Neuron (in vitro differentiated cells): ENCODE measurements at regions not wholly inside any gene's neighbourhood (a gene's known extent, or its start where the extent isn't known, plus 50 kb on each side); places are given as distances from the start of the nearest gene placed in this dataset.
"Not testable (repeated sequence)": the region's sequence is repeated elsewhere in the genome, so short reads cannot be mapped to it uniquely, and the experiment has no call there.

ENCODE experiments used
- H2AFZ ChIP-seq: one replicate; pipeline ENCODE4 v1.6.1; 2013; ENCODE audit warnings: low read depth, mild to moderate bottlenecking, inconsistent platforms, low read length, moderate library complexity
- H3K27me3 ChIP-seq: one replicate; pipeline ENCODE4 v1.6.1; 2013; ENCODE audit warnings: low read length; ENCODE audit not compliant: insufficient read depth
- H3K36me3 ChIP-seq: one replicate; pipeline ENCODE4 v1.6.1; 2013; ENCODE audit warnings: low read length; ENCODE audit not compliant: insufficient read depth
- H3K4me1 ChIP-seq: one replicate; pipeline ENCODE4 v1.6.1; 2013; ENCODE audit warnings: low read length; ENCODE audit not compliant: insufficient read depth
- H3K4me3 ChIP-seq: 2 replicates; pipeline ENCODE4 v1.5.1; 2013; ENCODE audit warnings: mild to moderate bottlenecking, low read length, moderate library complexity
- H3K9me3 ChIP-seq: one replicate; pipeline ENCODE4 v1.6.1; 2013; ENCODE audit warnings: low read length

DNA sequence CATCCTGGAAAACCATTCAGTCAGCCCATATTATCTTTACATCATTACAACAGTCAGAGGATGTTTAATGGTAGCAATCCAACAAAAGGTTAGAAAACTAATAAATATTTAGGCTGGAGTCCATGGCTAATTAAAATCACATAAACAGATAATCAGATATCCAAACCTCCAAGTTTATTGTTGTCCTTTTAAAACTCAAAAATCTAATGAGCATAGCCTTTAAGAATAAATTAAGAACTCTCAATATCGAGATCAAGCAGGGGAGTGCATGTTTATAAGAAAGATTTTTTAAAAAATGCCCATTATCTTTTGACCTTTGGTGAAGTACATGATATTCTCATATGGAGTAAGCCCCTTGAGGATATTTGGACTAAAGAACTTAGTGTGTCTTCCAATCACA, 842.9 kb upstream of the SEMA6A start:
- H3K4me1 ChIP-seq = no peaks in the 10 kb centered on the region
- no peak overlapping the region for H3K4me3 ChIP-seq
- no peaks in the 10 kb centered on the region for H3K36me3 ChIP-seq

GRCh38 chr5:117414926-117415325, 840.3 kb upstream of the SEMA6A start:
- H3K4me1 ChIP-seq = no peaks in the 10 kb centered on the region

More for the DNA sequence above, 842.9 kb upstream of the SEMA6A start:
- Histone ChIP-seq H3K9me3 (no peaks in the 10 kb centered on the region), H2AFZ (no peak overlapping the region), H3K27me3 (no peaks in the 10 kb centered on the region)

DNA sequence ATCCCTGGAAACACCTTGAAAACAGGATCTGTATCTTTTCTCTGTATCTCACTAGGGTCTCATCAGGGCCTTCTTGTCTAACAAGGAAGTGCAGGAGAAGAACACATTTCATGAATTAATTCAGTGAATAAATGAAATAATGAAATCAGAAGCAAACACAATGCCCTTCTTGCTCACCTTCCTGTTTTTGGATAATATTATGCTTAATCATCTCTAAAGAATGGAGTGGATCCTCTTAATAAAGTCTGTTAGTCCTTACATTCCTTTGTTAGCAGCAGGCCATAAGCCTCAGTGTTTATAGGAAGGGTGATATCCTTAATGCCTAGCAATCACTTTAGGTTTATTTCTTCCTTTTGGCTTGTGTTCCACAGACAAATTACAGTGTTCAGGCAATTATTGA, 837.1 kb upstream of the SEMA6A start:
- no peak overlapping the region for H3K4me3 ChIP-seq
- H2AFZ ChIP-seq = no peak overlapping the region
- no peaks in the 10 kb centered on the region for H3K27me3 ChIP-seq
- no peaks in the 10 kb centered on the region for H3K4me1 ChIP-seq
- H3K36me3 ChIP-seq = no peaks in the 10 kb centered on the region
- no peaks in the 10 kb centered on the region for H3K9me3 ChIP-seq

More at GRCh38 chr5:117414926-117415325, 840.3 kb upstream of the SEMA6A start:
- Histone ChIP-seq H2AFZ (no peak overlapping the region), H3K9me3 (no peaks in the 10 kb centered on the region), H3K4me3 (no peak overlapping the region), H3K27me3 (no peaks in the 10 kb centered on the region), H3K36me3 (no peaks in the 10 kb centered on the region)

DNA sequence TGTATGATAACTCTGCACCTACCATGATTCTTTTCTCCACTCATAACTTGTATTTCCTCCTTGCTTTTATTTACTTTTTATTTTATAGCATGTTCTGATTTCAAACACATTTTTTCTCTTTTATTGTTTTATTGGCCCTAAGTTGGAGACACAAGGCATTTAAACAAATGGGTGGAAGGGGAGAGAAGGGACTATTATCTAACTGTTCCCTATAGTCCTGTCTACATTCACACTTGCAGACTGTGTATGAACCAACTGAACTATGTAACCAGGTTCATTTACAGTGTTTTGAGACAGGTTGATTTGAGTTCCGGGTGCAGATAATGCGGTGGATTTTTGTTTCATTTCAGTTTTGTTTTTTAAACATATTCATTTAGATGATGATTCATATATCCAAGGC, 830.6 kb upstream of the SEMA6A start:
- no peaks in the 10 kb centered on the region for H3K9me3 ChIP-seq
- no peaks in the 10 kb centered on the region for H3K36me3 ChIP-seq
- H3K4me1 ChIP-seq = no peaks in the 10 kb centered on the region
- H3K27me3 ChIP-seq = no peaks in the 10 kb centered on the region
- no peak overlapping the region for H3K4me3 ChIP-seq
- no peak overlapping the region for H2AFZ ChIP-seq

DNA sequence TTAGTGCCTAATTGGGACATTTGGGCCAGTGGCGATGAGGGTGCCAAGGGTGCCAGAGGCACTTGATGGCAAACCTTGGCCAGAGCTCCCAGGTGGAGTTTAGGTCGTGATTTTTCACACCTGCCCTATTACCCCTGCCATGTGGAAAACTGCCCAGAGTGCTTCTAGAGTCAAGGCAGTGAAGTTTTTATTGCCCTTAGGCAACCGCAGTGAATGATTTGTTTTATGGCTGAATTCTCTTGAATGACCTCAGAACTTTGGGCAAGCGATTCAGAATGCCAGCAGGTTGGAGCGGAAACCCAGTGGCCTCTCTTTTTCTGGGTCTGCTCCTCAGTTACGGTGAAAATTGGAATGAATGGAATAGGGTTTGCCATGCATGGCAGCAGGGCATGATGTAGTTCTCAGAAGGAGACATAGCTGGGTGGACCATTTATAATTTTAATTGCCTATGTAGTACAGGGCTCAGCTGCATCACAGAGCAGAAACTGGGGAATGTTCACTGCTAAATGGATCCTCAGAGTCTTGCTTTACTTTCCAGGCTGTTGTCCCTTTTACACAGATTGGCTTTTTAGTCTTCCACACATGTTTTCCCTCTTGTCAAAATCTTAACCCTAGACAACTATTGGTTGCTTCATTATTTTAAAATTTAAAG, 820.0 kb upstream of the SEMA6A start:
- H2AFZ ChIP-seq = no peak overlapping the region
- H3K4me3 ChIP-seq = no peak overlapping the region
- no peaks in the 10 kb centered on the region for H3K27me3 ChIP-seq
- no peaks in the 10 kb centered on the region for H3K9me3 ChIP-seq
- H3K36me3 ChIP-seq = no peaks in the 10 kb centered on the region
- H3K4me1 ChIP-seq = no peaks in the 10 kb centered on the region

DNA sequence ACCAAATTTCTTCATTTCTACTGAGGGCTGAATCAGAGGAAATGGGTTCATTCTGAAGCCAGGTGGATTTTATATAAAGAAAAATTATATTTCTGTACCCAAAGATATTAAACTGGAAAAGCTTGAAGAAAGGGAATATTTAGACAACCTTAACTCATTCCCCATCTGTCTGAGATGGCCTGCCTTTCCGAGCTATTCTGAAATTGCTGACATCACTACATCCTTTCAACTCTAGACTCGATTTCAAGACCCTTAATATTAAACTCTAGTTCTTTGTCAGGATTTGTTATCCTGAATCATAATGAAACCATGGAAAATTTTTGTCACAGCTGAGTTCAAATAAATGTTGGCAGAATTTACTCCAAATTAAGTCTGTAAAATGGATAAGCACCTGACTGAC, 818.5 kb upstream of the SEMA6A start:
- Histone ChIP-seq H3K4me1 (no peaks in the 10 kb centered on the region), H2AFZ (no peak overlapping the region), H3K36me3 (no peaks in the 10 kb centered on the region), H3K4me3 (no peak overlapping the region), H3K9me3 (no peaks in the 10 kb centered on the region), H3K27me3 (no peaks in the 10 kb centered on the region)

GRCh38 chr5:117380316-117380715, 805.7 kb upstream of the SEMA6A start:
- no peak overlapping the region for H2AFZ ChIP-seq
- no peaks in the 10 kb centered on the region for H3K4me1 ChIP-seq
- H3K36me3 ChIP-seq = no peaks in the 10 kb centered on the region
- no peaks in the 10 kb centered on the region for H3K27me3 ChIP-seq
- H3K9me3 ChIP-seq = peaks cover 2% of the 10 kb centered on the region
- H3K4me3 ChIP-seq = no peak overlapping the region

- H3K4me1 ChIP-seq = no peaks in the 10 kb centered on the region
- H3K4me3 ChIP-seq = no peak overlapping the region
- H3K27me3 ChIP-seq = no peaks in the 10 kb centered on the region
- no peaks in the 10 kb centered on the region for H3K9me3 ChIP-seq
- no peak overlapping the region for H2AFZ ChIP-seq
- H3K36me3 ChIP-seq = no peaks in the 10 kb centered on the region
These were observed 804.9 kb upstream of the SEMA6A start for GRCh38 chr5:117379521-117379920.

DNA sequence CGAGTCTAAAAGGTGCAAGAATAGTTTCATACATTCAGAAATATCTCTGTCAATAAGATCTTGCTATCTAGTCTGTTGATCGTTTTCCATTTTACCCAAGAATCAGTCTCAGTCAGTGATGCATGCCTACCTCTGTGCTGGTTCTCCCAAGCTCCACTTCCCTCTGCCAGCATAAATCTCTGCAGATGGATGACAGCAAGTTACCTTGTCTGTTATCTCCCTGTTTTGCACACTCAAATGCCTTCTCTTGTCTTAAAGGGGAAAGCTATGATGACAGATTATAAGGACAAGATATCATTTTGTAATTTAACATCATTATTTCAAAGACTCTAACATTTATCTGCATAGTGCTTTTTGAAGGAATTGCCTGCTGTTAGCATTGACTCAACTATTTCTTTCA, 802.1 kb upstream of the SEMA6A start:
- Histone ChIP-seq H3K4me3 (no peak overlapping the region), H2AFZ (no peak overlapping the region), H3K9me3 (no peaks in the 10 kb centered on the region), H3K27me3 (no peaks in the 10 kb centered on the region), H3K36me3 (no peaks in the 10 kb centered on the region), H3K4me1 (no peaks in the 10 kb centered on the region)

- H3K36me3 ChIP-seq = no peaks in the 10 kb centered on the region
- no peaks in the 10 kb centered on the region for H3K27me3 ChIP-seq
- H3K4me3 ChIP-seq = no peak overlapping the region
- no peak overlapping the region for H2AFZ ChIP-seq
- peaks cover 3% of the 10 kb centered on the region for H3K4me1 ChIP-seq
- no peaks in the 10 kb centered on the region for H3K9me3 ChIP-seq
These were observed 785.3 kb upstream of the SEMA6A start for GRCh38 chr5:117359895-117360294.

DNA sequence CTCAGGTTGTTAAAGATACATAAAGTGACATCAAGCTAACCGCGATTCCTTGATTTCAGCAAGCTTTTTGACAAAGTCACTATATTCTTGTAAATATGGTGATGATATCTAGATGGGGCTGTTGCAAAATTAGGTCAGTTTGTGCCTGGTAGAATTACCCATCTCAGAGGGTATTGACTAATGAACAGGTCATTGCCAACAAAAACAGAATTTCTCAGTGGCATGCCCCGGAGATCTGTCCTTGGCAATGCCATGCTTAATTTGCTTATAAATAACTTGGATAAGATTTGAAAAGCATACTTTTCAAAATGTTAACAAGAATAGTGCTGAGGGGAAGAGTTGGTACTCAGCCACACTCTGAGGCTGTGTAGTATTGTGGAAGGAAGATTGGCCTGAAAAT, 783.3 kb upstream of the SEMA6A start:
- H3K9me3 ChIP-seq = no peaks in the 10 kb centered on the region
- peak overlapping the region; percentile 43 for H2AFZ ChIP-seq
- H3K4me3 ChIP-seq = no peak overlapping the region
- no peaks in the 10 kb centered on the region for H3K27me3 ChIP-seq
- no peaks in the 10 kb centered on the region for H3K36me3 ChIP-seq
- peaks cover 5% of the 10 kb centered on the region for H3K4me1 ChIP-seq

DNA sequence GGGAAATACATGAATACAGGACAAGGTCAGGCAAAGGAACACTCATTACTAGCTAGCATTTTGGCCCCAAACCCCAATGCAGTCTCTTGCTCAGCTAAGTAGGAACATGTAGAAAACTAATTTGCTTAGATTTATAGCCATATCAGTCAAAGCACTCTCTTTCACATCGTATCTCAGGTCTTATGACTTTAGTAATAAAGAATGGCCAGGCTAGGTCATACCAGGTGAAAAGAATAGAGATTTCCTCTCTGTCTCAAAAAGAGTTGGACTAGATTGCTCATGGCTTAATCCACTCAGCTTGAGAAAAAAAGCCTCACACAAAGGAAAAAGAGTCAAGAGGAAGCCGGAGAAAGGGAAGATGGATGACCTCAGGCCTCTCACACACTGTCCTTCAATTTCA, 772.7 kb upstream of the SEMA6A start:
- no peaks in the 10 kb centered on the region for H3K36me3 ChIP-seq
- H3K4me3 ChIP-seq = no peak overlapping the region
- peaks cover 2% of the 10 kb centered on the region for H3K4me1 ChIP-seq
- no peak overlapping the region for H2AFZ ChIP-seq
- no peaks in the 10 kb centered on the region for H3K27me3 ChIP-seq
- no peaks in the 10 kb centered on the region for H3K9me3 ChIP-seq

- H3K36me3 ChIP-seq, H3K9me3 ChIP-seq, H3K4me3 ChIP-seq, H2AFZ ChIP-seq, H3K27me3 ChIP-seq, H3K4me1 ChIP-seq: not testable (repeated sequence)
These were observed 769.1 kb upstream of the SEMA6A start for GRCh38 chr5:117343726-117344125.

- Histone ChIP-seq H3K9me3 (no peaks in the 10 kb centered on the region), H3K4me1 (peaks cover 12% of the 10 kb centered on the region), H3K27me3 (no peaks in the 10 kb centered on the region), H3K4me3 (no peak overlapping the region), H3K36me3 (no peaks in the 10 kb centered on the region), H2AFZ (no peak overlapping the region)
These were observed 762.6 kb upstream of the SEMA6A start for GRCh38 chr5:117337064-117337749.
